ENCODE measurements at regions not wholly inside any gene's neighbourhood (a gene's known extent, or its start where the extent isn't known, plus 50 kb on each side); places are given as distances from the start of the nearest gene placed in this dataset.

DNA sequence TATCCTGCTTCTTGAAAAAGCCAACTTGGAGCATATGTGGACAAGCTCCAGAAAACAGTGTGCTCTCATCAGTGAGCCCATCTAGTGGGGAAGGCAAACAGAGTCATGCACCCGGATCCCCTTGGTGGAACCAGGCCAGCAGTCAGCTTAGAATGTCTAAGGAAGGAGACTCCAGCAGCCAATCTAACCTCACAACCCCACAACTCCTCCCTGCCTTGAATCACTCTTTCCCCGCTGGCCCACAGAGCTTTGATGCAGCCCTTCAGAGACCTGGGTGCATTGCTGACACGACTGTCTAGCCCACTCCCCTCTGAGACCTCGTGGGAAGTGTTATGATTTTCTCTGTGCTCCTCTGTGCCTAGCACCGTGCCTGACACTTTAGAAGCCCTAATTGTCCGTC lies 623.7 kb downstream of the BNC2 start:
- H3K27ac ChIP-seq (ENCODE audit: low read length) = no peak overlapping the region
- no peaks in the 10 kb centered on the region for H3K4me1 ChIP-seq (ENCODE audit: control insufficient read depth, insufficient read depth, low read length)
- no peaks in the 10 kb centered on the region for H3K9me3 Mint-ChIP-seq
- no peaks in the 10 kb centered on the region for H3K9me3 ChIP-seq (ENCODE audit: control insufficient read depth, insufficient read depth, low read length)
- no peaks in the 10 kb centered on the region for H3K4me1 Mint-ChIP-seq
- no peak overlapping the region for H3K4me3 ChIP-seq (ENCODE audit: low read length)
- H3K27me3 Mint-ChIP-seq (ENCODE audit: low read depth in 2 of 2) = peaks cover 14 to 34% of the 10 kb centered on the region in 2 donors
- H3K36me3 ChIP-seq (ENCODE audit: control insufficient read depth, insufficient read depth, low read length) = no peaks in the 10 kb centered on the region
- intact Hi-C loops (cut with micrococcal nuclease) = no loop called here
- TF ChIP-seq, protein P1, sequence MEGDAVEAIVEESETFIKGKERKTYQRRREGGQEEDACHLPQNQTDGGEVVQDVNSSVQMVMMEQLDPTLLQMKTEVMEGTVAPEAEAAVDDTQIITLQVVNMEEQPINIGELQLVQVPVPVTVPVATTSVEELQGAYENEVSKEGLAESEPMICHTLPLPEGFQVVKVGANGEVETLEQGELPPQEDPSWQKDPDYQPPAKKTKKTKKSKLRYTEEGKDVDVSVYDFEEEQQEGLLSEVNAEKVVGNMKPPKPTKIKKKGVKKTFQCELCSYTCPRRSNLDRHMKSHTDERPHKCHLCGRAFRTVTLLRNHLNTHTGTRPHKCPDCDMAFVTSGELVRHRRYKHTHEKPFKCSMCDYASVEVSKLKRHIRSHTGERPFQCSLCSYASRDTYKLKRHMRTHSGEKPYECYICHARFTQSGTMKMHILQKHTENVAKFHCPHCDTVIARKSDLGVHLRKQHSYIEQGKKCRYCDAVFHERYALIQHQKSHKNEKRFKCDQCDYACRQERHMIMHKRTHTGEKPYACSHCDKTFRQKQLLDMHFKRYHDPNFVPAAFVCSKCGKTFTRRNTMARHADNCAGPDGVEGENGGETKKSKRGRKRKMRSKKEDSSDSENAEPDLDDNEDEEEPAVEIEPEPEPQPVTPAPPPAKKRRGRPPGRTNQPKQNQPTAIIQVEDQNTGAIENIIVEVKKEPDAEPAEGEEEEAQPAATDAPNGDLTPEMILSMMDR (IDR thresholded peaks at IDR 0.05) = no peak
- DNase-seq (no peak), ATAC-seq (no peak)
- no peak overlapping the region for H3K4me3 Mint-ChIP-seq
- H3K27me3 ChIP-seq (ENCODE audit: control insufficient read depth, insufficient read depth, low read length) = no peaks in the 10 kb centered on the region
- no peaks in the 10 kb centered on the region for H3K36me3 Mint-ChIP-seq
- H3K27ac Mint-ChIP-seq = no peak overlapping the region
- WGBS (ENCODE audit: insufficient coverage) = 66% methylated on average over 6 of the region's 6 CpGs

DNA sequence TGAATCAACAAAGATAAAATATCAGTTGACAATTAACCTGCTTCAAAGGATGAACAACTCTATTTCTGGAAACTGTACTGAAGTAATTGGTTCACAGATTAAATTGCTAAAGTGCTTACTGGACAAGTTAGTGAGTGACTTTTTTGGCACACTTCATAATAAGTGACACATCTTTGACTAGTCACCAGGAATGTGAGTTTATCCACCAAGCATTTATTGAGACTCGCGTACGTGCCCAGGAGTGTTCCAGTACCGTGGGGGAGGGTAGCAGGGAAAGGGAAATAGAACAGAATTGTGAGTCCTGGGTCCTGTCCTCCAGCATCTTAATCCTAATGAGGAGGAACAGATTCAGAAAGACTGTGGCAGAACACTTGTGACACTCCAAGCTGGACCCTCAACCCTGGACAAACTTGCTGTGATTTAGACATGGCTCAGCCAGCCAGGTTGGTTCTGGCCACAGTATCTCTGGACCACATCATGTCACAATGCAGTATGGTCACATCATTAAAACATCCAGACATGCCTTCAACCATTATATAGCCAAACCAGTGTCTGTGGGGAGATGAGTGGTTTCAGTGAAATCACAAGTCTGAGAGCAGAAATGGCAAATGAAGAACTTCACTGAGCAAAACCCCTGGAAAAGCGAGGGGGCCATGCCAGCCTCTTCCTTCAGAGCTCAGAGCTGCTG lies 623.1 kb downstream of the BNC2 start:
- no peak overlapping the region for H3K27ac ChIP-seq (ENCODE audit: low read length)
- DNase-seq (no peak), ATAC-seq (no peak)
- Mint-ChIP-seq H3K9me3 (no peaks in the 10 kb centered on the region), H3K27me3 (ENCODE audit: low read depth in 2 of 2) (peaks cover 11 to 34% of the 10 kb centered on the region in 2 donors), H3K36me3 (no peaks in the 10 kb centered on the region), H3K4me1 (no peaks in the 10 kb centered on the region), H3K4me3 (no peak overlapping the region), H3K27ac (no peak overlapping the region)
- intact Hi-C loops (cut with micrococcal nuclease) = no loop called here
- no peaks in the 10 kb centered on the region for H3K36me3 ChIP-seq (ENCODE audit: control insufficient read depth, insufficient read depth, low read length)
- 89% methylated on average over 5 of the region's 5 CpGs for WGBS (ENCODE audit: insufficient coverage)
- TF ChIP-seq, protein P1 (IDR thresholded peaks at IDR 0.05) = no peak
- no peaks in the 10 kb centered on the region for H3K27me3 ChIP-seq (ENCODE audit: control insufficient read depth, insufficient read depth, low read length)
- H3K9me3 ChIP-seq (ENCODE audit: control insufficient read depth, insufficient read depth, low read length) = no peaks in the 10 kb centered on the region
- no peak overlapping the region for H3K4me3 ChIP-seq (ENCODE audit: low read length)
- H3K4me1 ChIP-seq (ENCODE audit: control insufficient read depth, insufficient read depth, low read length) = no peaks in the 10 kb centered on the region

DNA sequence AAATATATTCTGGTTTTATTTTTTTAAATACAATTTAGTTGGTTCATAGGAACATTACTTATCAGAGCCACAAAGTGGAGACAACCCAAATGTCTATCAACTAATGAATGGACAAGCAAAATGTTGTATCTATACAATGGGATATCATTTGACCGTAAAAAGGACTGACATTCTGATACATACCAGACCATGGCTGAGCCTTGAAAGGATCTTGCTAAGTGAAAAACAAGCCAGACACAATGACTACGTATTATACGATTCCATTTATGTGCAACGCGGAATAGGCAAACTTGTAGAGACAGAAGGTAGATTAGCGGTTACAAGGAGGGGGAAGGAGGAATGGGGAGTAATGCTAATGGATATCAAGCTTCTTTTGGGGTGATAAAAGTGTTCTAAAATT lies 621.6 kb downstream of the BNC2 start:
- DNase-seq (no peak), ATAC-seq (no peak)
- Mint-ChIP-seq H3K9me3 (no peaks in the 10 kb centered on the region), H3K4me3 (no peak overlapping the region), H3K27ac (no peak overlapping the region), H3K4me1 (no peaks in the 10 kb centered on the region), H3K36me3 (no peaks in the 10 kb centered on the region), H3K27me3 (ENCODE audit: low read depth in 2 of 2) (peaks cover 13 to 34% of the 10 kb centered on the region in 2 donors)
- Histone ChIP-seq H3K27ac (ENCODE audit: low read length) (no peak overlapping the region), H3K4me1 (ENCODE audit: control insufficient read depth, insufficient read depth, low read length) (no peaks in the 10 kb centered on the region), H3K9me3 (ENCODE audit: control insufficient read depth, insufficient read depth, low read length) (no peaks in the 10 kb centered on the region), H3K27me3 (ENCODE audit: control insufficient read depth, insufficient read depth, low read length) (no peaks in the 10 kb centered on the region), H3K36me3 (ENCODE audit: control insufficient read depth, insufficient read depth, low read length) (no peaks in the 10 kb centered on the region), H3K4me3 (ENCODE audit: low read length) (no peak overlapping the region)
- WGBS (ENCODE audit: insufficient coverage) = 97% methylated on average over 6 of the region's 6 CpGs
- TF ChIP-seq, protein P1 (IDR thresholded peaks at IDR 0.05) = no peak
- intact Hi-C loops (cut with micrococcal nuclease) = no loop called here

DNA sequence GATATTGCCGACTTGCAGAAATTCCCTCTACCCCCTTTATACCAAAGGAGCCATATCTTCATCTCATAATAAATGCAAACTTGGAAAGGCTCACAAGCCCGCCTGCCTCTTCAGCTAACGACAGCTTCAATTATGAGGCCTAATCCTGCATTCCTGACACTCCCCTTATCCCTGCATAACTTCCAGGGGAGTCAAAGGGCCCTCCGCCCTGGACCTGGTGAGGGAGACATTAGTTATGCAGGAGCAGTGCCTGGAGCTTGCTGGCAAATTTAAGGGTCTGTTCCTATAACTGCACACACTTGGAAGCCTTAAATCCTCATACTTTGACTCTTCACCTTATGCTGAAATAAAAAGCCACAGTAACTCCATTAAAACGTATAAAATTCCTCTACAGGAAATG lies 617.9 kb downstream of the BNC2 start:
- Mint-ChIP-seq H3K27ac (no peak overlapping the region), H3K4me3 (no peak overlapping the region), H3K9me3 (peaks cover 0 to 2% of the 10 kb centered on the region in 2 donors), H3K36me3 (no peaks in the 10 kb centered on the region), H3K4me1 (no peaks in the 10 kb centered on the region), H3K27me3 (ENCODE audit: low read depth in 2 of 2) (peaks cover 21 to 29% of the 10 kb centered on the region in 2 donors)
- no peak for ATAC-seq
- H3K27ac ChIP-seq (ENCODE audit: low read length) = no peak overlapping the region
- H3K4me1 ChIP-seq (ENCODE audit: control insufficient read depth, insufficient read depth, low read length) = no peaks in the 10 kb centered on the region
- intact Hi-C loops (cut with micrococcal nuclease) = no loop called here
- no peaks in the 10 kb centered on the region for H3K36me3 ChIP-seq (ENCODE audit: control insufficient read depth, insufficient read depth, low read length)
- no peak for DNase-seq
- H3K4me3 ChIP-seq (ENCODE audit: low read length) = no peak overlapping the region
- 76% methylated on average over 5 of the region's 5 CpGs for WGBS (ENCODE audit: insufficient coverage)
- no peaks in the 10 kb centered on the region for H3K27me3 ChIP-seq (ENCODE audit: control insufficient read depth, insufficient read depth, low read length)
- H3K9me3 ChIP-seq (ENCODE audit: control insufficient read depth, insufficient read depth, low read length) = no peaks in the 10 kb centered on the region
- TF ChIP-seq, protein P1 (IDR thresholded peaks at IDR 0.05) = no peak
